ENCODE measurements at regions not wholly inside any gene's neighbourhood (a gene's known extent, or its start where the extent isn't known, plus 50 kb on each side); places are given as distances from the start of the nearest gene placed in this dataset.

DNA sequence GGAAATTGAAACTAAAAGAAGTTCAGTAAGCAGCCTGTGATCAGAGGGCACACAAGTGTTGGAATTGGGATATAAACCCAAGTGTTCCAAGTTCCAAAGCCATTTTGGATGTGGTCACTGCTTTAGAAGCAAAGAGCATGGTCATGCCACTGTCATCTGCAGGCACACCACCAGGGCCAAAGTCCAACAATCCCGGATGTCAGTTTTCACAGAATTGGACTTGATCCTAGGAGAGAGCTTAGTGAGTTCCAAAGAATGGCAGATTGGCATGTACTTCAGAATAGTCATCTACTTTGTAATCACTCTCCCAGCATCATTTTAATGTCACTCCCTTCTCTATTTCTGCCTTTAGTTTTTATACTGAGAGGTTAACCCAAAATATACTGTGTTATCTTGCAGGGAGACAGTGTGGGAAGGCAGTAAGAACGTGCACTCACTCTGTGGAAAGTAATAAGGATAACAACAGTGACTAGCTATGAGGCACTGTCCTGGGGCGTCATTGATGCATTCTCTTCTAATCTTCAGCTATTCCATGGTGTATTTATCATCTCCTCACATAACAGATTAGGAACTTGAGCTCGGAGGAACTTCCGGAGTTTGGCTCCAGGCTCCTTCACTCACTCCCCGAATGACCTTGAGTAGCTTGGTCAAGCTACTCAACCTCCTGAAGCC is 388.0 kb downstream of the ACTL7B start:
- TF ChIP-seq, protein P1, sequence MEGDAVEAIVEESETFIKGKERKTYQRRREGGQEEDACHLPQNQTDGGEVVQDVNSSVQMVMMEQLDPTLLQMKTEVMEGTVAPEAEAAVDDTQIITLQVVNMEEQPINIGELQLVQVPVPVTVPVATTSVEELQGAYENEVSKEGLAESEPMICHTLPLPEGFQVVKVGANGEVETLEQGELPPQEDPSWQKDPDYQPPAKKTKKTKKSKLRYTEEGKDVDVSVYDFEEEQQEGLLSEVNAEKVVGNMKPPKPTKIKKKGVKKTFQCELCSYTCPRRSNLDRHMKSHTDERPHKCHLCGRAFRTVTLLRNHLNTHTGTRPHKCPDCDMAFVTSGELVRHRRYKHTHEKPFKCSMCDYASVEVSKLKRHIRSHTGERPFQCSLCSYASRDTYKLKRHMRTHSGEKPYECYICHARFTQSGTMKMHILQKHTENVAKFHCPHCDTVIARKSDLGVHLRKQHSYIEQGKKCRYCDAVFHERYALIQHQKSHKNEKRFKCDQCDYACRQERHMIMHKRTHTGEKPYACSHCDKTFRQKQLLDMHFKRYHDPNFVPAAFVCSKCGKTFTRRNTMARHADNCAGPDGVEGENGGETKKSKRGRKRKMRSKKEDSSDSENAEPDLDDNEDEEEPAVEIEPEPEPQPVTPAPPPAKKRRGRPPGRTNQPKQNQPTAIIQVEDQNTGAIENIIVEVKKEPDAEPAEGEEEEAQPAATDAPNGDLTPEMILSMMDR (conservative IDR thresholded peaks at IDR 0.05 in 1 of 2, IDR thresholded peaks at IDR 0.05 in 1 of 2; ENCODE audit: extremely low read depth in 1 of 2, insufficient read depth in 1 of 2, low read depth in 1 of 2, low read length in 2 of 2), result no peak
- TF ChIP-seq EZH2 (IDR thresholded peaks at IDR 0.05; ENCODE audit: borderline replicate concordance, low read length), result no peak
